T-helper 17 cell (primary cell): ENCODE measurements at regions not wholly inside any gene's neighbourhood (a gene's known extent, or its start where the extent isn't known, plus 50 kb on each side); places are given as distances from the start of the nearest gene placed in this dataset.

Experiments
- ATAC-seq: fragments of 150-1000 bp; cut with Tn5 transposase; 2 replicates; pipeline ENCODE4 v1.10.0; 2021; ENCODE audit warnings: mild to moderate bottlenecking, moderate library complexity
- DNase-seq, 3 donors: peaks; one replicate each; pipeline versions ENCODE4 v3.0.0 to v3.0.0-alpha.2; 2020 to 2021
- H3K9me3 ChIP-seq: one replicate; pipeline ENCODE4 v1.7.0; 2013; ENCODE audit warnings: low read length, mild to moderate bottlenecking; ENCODE audit not compliant: control insufficient read depth, poor library complexity, severe bottlenecking
- H3K27ac Mint-ChIP-seq: one replicate; pipeline ENCODE4 v1.8.0; 2022; ENCODE audit warnings: mild to moderate bottlenecking, moderate library complexity, mixed read lengths
- H3K27me3 Mint-ChIP-seq: one replicate; pipeline ENCODE4 v1.8.0; 2022; ENCODE audit warnings: mixed read lengths
- H3K36me3 Mint-ChIP-seq: one replicate; pipeline ENCODE4 v1.8.0; 2022; ENCODE audit warnings: low read depth, mixed read lengths
- H3K4me1 Mint-ChIP-seq: one replicate; pipeline ENCODE4 v1.8.0; 2022; ENCODE audit warnings: mild to moderate bottlenecking, mixed read lengths
- H3K4me3 Mint-ChIP-seq: one replicate; pipeline ENCODE4 v1.8.0; 2022; ENCODE audit warnings: mild to moderate bottlenecking, moderate library complexity, mixed read lengths

- H3K4me3 Mint-ChIP-seq, result no peak overlapping the region
- no peak for DNase-seq
- peak overlapping the region; percentile 5 for H3K27ac Mint-ChIP-seq
- H3K27me3 Mint-ChIP-seq, result peaks cover 25% of the 10 kb centered on the region
- H3K36me3 Mint-ChIP-seq, result peaks cover 4% of the 10 kb centered on the region
- H3K9me3 ChIP-seq, result no peaks in the 10 kb centered on the region
- no peak for ATAC-seq
- H3K4me1 Mint-ChIP-seq, result peaks cover 4% of the 10 kb centered on the region
Measured at GRCh38 chr3:72698154-72698917, 149.9 kb downstream of the SHQ1 start.

- DNase-seq, result no peak
- Mint-ChIP-seq H3K27ac (peak overlapping the region; percentile 5), H3K4me3 (no peak overlapping the region), H3K27me3 (peaks cover 25% of the 10 kb centered on the region), H3K36me3 (peaks cover 4% of the 10 kb centered on the region), H3K4me1 (peaks cover 4% of the 10 kb centered on the region)
- no peak for ATAC-seq
- no peaks in the 10 kb centered on the region for H3K9me3 ChIP-seq
Measured at GRCh38 chr3:72697717-72698116, 150.5 kb downstream of the SHQ1 start.

GRCh38 chr3:72696815-72697214, 151.4 kb downstream of the SHQ1 start:
- peaks cover 4% of the 10 kb centered on the region for H3K4me1 Mint-ChIP-seq
- ATAC-seq, result no peak
- H3K9me3 ChIP-seq, result no peaks in the 10 kb centered on the region
- peaks cover 25% of the 10 kb centered on the region for H3K27me3 Mint-ChIP-seq
- no peak overlapping the region for H3K4me3 Mint-ChIP-seq
- H3K36me3 Mint-ChIP-seq, result peaks cover 4% of the 10 kb centered on the region
- DNase-seq, result no peak
- no peak overlapping the region for H3K27ac Mint-ChIP-seq

GRCh38 chr3:72694398-72694797, 153.8 kb downstream of the SHQ1 start:
- Mint-ChIP-seq H3K4me1 (peaks cover 4% of the 10 kb centered on the region), H3K4me3 (no peak overlapping the region)

GRCh38 chr3:72692990-72693389, 155.3 kb downstream of the SHQ1 start:
- Mint-ChIP-seq H3K4me1 (peaks cover 2% of the 10 kb centered on the region), H3K36me3 (peaks cover 2% of the 10 kb centered on the region), H3K4me3 (no peak overlapping the region), H3K27ac (no peak overlapping the region), H3K27me3 (peaks cover 7% of the 10 kb centered on the region)
- H3K9me3 ChIP-seq, result no peaks in the 10 kb centered on the region
- DNase-seq, result no peak
- ATAC-seq, result no peak

More at GRCh38 chr3:72694398-72694797, 153.8 kb downstream of the SHQ1 start:
- Mint-ChIP-seq H3K27ac (no peak overlapping the region), H3K27me3 (peaks cover 15% of the 10 kb centered on the region), H3K36me3 (peaks cover 4% of the 10 kb centered on the region)
- no peak for DNase-seq
- no peaks in the 10 kb centered on the region for H3K9me3 ChIP-seq
- no peak for ATAC-seq

GRCh38 chr3:72690629-72691028, 157.6 kb downstream of the SHQ1 start:
- Mint-ChIP-seq H3K27ac (no peak overlapping the region), H3K36me3 (no peaks in the 10 kb centered on the region), H3K4me1 (no peaks in the 10 kb centered on the region), H3K4me3 (no peak overlapping the region), H3K27me3 (no peaks in the 10 kb centered on the region)
- ATAC-seq (no peak), DNase-seq (no peak)
- H3K9me3 ChIP-seq, result no peaks in the 10 kb centered on the region

- no peaks in the 10 kb centered on the region for H3K36me3 Mint-ChIP-seq
- no peak overlapping the region for H3K4me3 Mint-ChIP-seq
- peaks cover 11% of the 10 kb centered on the region for H3K4me1 Mint-ChIP-seq
- ATAC-seq (no peak), DNase-seq (no peak)
- H3K27ac Mint-ChIP-seq, result no peak overlapping the region
- no peaks in the 10 kb centered on the region for H3K9me3 ChIP-seq
- H3K27me3 Mint-ChIP-seq, result peaks cover 11% of the 10 kb centered on the region
Measured at GRCh38 chr3:72682936-72683452, 165.3 kb downstream of the SHQ1 start.

GRCh38 chr3:72681598-72681997, 166.6 kb downstream of the SHQ1 start:
- DNase-seq (no peak), ATAC-seq (no peak)
- H3K4me3 Mint-ChIP-seq, result no peak overlapping the region
- no peaks in the 10 kb centered on the region for H3K9me3 ChIP-seq
- H3K27me3 Mint-ChIP-seq, result peaks cover 15% of the 10 kb centered on the region
- peaks cover 11% of the 10 kb centered on the region for H3K4me1 Mint-ChIP-seq
- H3K27ac Mint-ChIP-seq, result no peak overlapping the region
- H3K36me3 Mint-ChIP-seq, result peaks cover 2% of the 10 kb centered on the region

- no peak overlapping the region for H3K27ac Mint-ChIP-seq
Measured at GRCh38 chr3:72680766-72681165, 167.5 kb downstream of the SHQ1 start.

GRCh38 chr3:72679540-72680198, 168.6 kb downstream of the SHQ1 start:
- H3K9me3 ChIP-seq, result no peaks in the 10 kb centered on the region
- Mint-ChIP-seq H3K27me3 (peaks cover 15% of the 10 kb centered on the region), H3K36me3 (peaks cover 2% of the 10 kb centered on the region), H3K4me1 (peaks cover 11% of the 10 kb centered on the region), H3K27ac (no peak overlapping the region), H3K4me3 (no peak overlapping the region)
- ATAC-seq (no peak), DNase-seq (no peak)

More at GRCh38 chr3:72680766-72681165, 167.5 kb downstream of the SHQ1 start:
- Mint-ChIP-seq H3K36me3 (peaks cover 2% of the 10 kb centered on the region), H3K27me3 (peaks cover 15% of the 10 kb centered on the region), H3K4me1 (peaks cover 11% of the 10 kb centered on the region), H3K4me3 (no peak overlapping the region)
- DNase-seq (no peak), ATAC-seq (no peak)
- H3K9me3 ChIP-seq, result no peaks in the 10 kb centered on the region

GRCh38 chr3:72678867-72679266, 169.4 kb downstream of the SHQ1 start:
- no peak for DNase-seq
- Mint-ChIP-seq H3K36me3 (peaks cover 2% of the 10 kb centered on the region), H3K27me3 (peaks cover 15% of the 10 kb centered on the region), H3K4me3 (no peak overlapping the region), H3K4me1 (peaks cover 11% of the 10 kb centered on the region), H3K27ac (peak overlapping the region; percentile 46)
- H3K9me3 ChIP-seq, result no peaks in the 10 kb centered on the region
- no peak for ATAC-seq

GRCh38 chr3:72678380-72678779, 169.9 kb downstream of the SHQ1 start:
- no peak for ATAC-seq
- no peak for DNase-seq
- H3K9me3 ChIP-seq, result no peaks in the 10 kb centered on the region
- H3K4me1 Mint-ChIP-seq, result peaks cover 11% of the 10 kb centered on the region
- peak overlapping the region; percentile 46 for H3K27ac Mint-ChIP-seq
- peaks cover 2% of the 10 kb centered on the region for H3K36me3 Mint-ChIP-seq
- peaks cover 15% of the 10 kb centered on the region for H3K27me3 Mint-ChIP-seq
- H3K4me3 Mint-ChIP-seq, result no peak overlapping the region

- Mint-ChIP-seq H3K27me3 (peaks cover 21% of the 10 kb centered on the region), H3K36me3 (peaks cover 2% of the 10 kb centered on the region), H3K4me3 (no peak overlapping the region), H3K27ac (no peak overlapping the region), H3K4me1 (peaks cover 11% of the 10 kb centered on the region)
- DNase-seq, result no peak
- no peak for ATAC-seq
- H3K9me3 ChIP-seq, result no peaks in the 10 kb centered on the region
Measured at GRCh38 chr3:72675243-72675642, 173.0 kb downstream of the SHQ1 start.
